HG03460 (cell line): ENCODE measurements at regions not wholly inside any gene's neighbourhood (a gene's known extent, or its start where the extent isn't known, plus 50 kb on each side); places are given as distances from the start of the nearest gene placed in this dataset.
A peak's percentile ranks its signal among the peaks of the same experiment; 100 is the strongest.

Experiments used
- ATAC-seq: cut with Tn5 transposase; IDR thresholded peaks from one replicate; pipeline ENCODE4 v1.9.1; 2021; ENCODE audit not compliant: unreplicated experiment

- peak; percentile 21 for ATAC-seq
Observed at GRCh38 chr2:36060133-36060532, 295.4 kb upstream of the CRIM1 start.

- peak; percentile 100 for ATAC-seq
Observed at GRCh38 chr2:36059691-36060090, 295.9 kb upstream of the CRIM1 start.

GRCh38 chr2:36058953-36059352, 296.6 kb upstream of the CRIM1 start:
- no peak for ATAC-seq

GRCh38 chr2:36058076-36058475, 297.5 kb upstream of the CRIM1 start:
- no peak for ATAC-seq

GRCh38 chr2:36052819-36053218, 302.8 kb upstream of the CRIM1 start:
- ATAC-seq: no peak

GRCh38 chr2:36044411-36044810, 311.2 kb upstream of the CRIM1 start:
- ATAC-seq: no peak

- no peak for ATAC-seq
Observed at GRCh38 chr2:36035137-36035536, 320.4 kb upstream of the CRIM1 start.

- ATAC-seq: no peak
Observed at GRCh38 chr2:36032046-36032445, 323.5 kb upstream of the CRIM1 start.

GRCh38 chr2:36031471-36031870, 324.1 kb upstream of the CRIM1 start:
- no peak for ATAC-seq

- ATAC-seq: no peak
Observed at GRCh38 chr2:36027616-36028015, 328.0 kb upstream of the CRIM1 start.

GRCh38 chr2:36013064-36013463, 342.5 kb upstream of the CRIM1 start:
- ATAC-seq: no peak

- ATAC-seq: no peak
Observed at GRCh38 chr2:36006444-36006843, 349.1 kb upstream of the CRIM1 start.

- ATAC-seq: no peak
Observed at GRCh38 chr2:36002941-36003340, 352.6 kb upstream of the CRIM1 start.

- ATAC-seq: no peak
Observed at GRCh38 chr2:35997488-35997887, 358.1 kb upstream of the CRIM1 start.

GRCh38 chr2:35989503-35989902, 366.1 kb upstream of the CRIM1 start:
- ATAC-seq: no peak

- ATAC-seq: no peak
Observed at GRCh38 chr2:35989040-35989439, 366.5 kb upstream of the CRIM1 start.

- no peak for ATAC-seq
Observed at GRCh38 chr2:35986871-35987270, 368.7 kb upstream of the CRIM1 start.

- peak; percentile 98 for ATAC-seq
Observed at GRCh38 chr2:35978218-35978617, 377.4 kb upstream of the CRIM1 start.

- no peak for ATAC-seq
Observed at GRCh38 chr2:35976611-35977010, 379.0 kb upstream of the CRIM1 start.

- ATAC-seq: no peak
Observed at GRCh38 chr2:35973737-35974132, 381.8 kb upstream of the CRIM1 start.

GRCh38 chr2:35973132-35973736, 382.3 kb upstream of the CRIM1 start:
- ATAC-seq: peak; percentile 88

- no peak for ATAC-seq
Observed at GRCh38 chr2:35963824-35964223, 391.8 kb upstream of the CRIM1 start.

- no peak for ATAC-seq
Observed at GRCh38 chr2:35963357-35963756, 392.2 kb upstream of the CRIM1 start.
